ENCODE measurements at regions not wholly inside any gene's neighbourhood (a gene's known extent, or its start where the extent isn't known, plus 50 kb on each side); places are given as distances from the start of the nearest gene placed in this dataset.

GRCh38 chr2:188032306-188032705, 259.4 kb upstream of the GULP1 start:
- no peak for TF ChIP-seq POLR2A (IDR thresholded peaks at IDR 0.05)
- no peak for TF ChIP-seq CTCF (IDR thresholded peaks at IDR 0.05)
